HG02852 (cell line): ENCODE measurements at regions not wholly inside any gene's neighbourhood (a gene's known extent, or its start where the extent isn't known, plus 50 kb on each side); places are given as distances from the start of the nearest gene placed in this dataset.

Experiments
- ATAC-seq: cut with Tn5 transposase; IDR thresholded peaks from one replicate; pipeline ENCODE4 v1.9.1; 2021; ENCODE audit warnings: mild to moderate bottlenecking, moderate library complexity; ENCODE audit not compliant: unreplicated experiment

- ATAC-seq, result no peak
Observed at GRCh38 chr7:45349090-45349489, 191.5 kb downstream of the RAMP3 start.

- no peak for ATAC-seq
Observed at GRCh38 chr7:45350896-45351295, 193.3 kb downstream of the RAMP3 start.

GRCh38 chr7:45358287-45358686, 200.7 kb downstream of the RAMP3 start:
- ATAC-seq, result no peak

GRCh38 chr7:45359250-45359649, 201.7 kb downstream of the RAMP3 start:
- no peak for ATAC-seq

- ATAC-seq, result no peak
Observed at GRCh38 chr7:45359776-45360175, 202.2 kb downstream of the RAMP3 start.

GRCh38 chr7:45363669-45364068, 206.1 kb downstream of the RAMP3 start:
- no peak for ATAC-seq

- ATAC-seq, result no peak
Observed at GRCh38 chr7:45365341-45365740, 207.8 kb downstream of the RAMP3 start.

- ATAC-seq, result no peak
Observed at GRCh38 chr7:45366475-45366874, 207.7 kb upstream of the ADCY1 start.

GRCh38 chr7:45367026-45367425, 207.1 kb upstream of the ADCY1 start:
- no peak for ATAC-seq

- no peak for ATAC-seq
Observed at GRCh38 chr7:45368129-45368807, 205.9 kb upstream of the ADCY1 start.

- no peak for ATAC-seq
Observed at GRCh38 chr7:45384499-45384898, 189.7 kb upstream of the ADCY1 start.

- ATAC-seq, result no peak
Observed at GRCh38 chr7:45387837-45388236, 186.3 kb upstream of the ADCY1 start.

- no peak for ATAC-seq
Observed at GRCh38 chr7:45389073-45389872, 184.9 kb upstream of the ADCY1 start.

GRCh38 chr7:45390180-45390579, 184.0 kb upstream of the ADCY1 start:
- no peak for ATAC-seq

- ATAC-seq, result no peak
Observed at GRCh38 chr7:45390731-45391130, 183.4 kb upstream of the ADCY1 start.

GRCh38 chr7:45391618-45392451, 182.3 kb upstream of the ADCY1 start:
- ATAC-seq, result no peak

GRCh38 chr7:45394117-45394708, 180.0 kb upstream of the ADCY1 start:
- ATAC-seq, result no peak

GRCh38 chr7:45399069-45399468, 175.1 kb upstream of the ADCY1 start:
- no peak for ATAC-seq

- no peak for ATAC-seq
Observed at GRCh38 chr7:45400680-45401079, 173.5 kb upstream of the ADCY1 start.

- ATAC-seq, result no peak
Observed at GRCh38 chr7:45401155-45401554, 173.0 kb upstream of the ADCY1 start.

- ATAC-seq, result no peak
Observed at GRCh38 chr7:45401851-45402250, 172.3 kb upstream of the ADCY1 start.
